H1 (cell line): ENCODE measurements at regions not wholly inside any gene's neighbourhood (a gene's known extent, or its start where the extent isn't known, plus 50 kb on each side); places are given as distances from the start of the nearest gene placed in this dataset.

ENCODE experiments used
- EP300 ChIP-seq, 2 experiments: IDR thresholded peaks; 1 replicate in 1 of 2; 2 replicates in 1 of 2; pipeline ENCODE4 v1.6.1; 2011 to 2012; ENCODE audit warnings: low read depth in 2 of 2, low read length in 2 of 2, mild to moderate bottlenecking in 2 of 2, borderline replicate concordance in 1 of 2, inconsistent platforms in 1 of 2, moderate library complexity in 1 of 2
- EZH2 ChIP-seq: fragments of 200-600 bp; sonication (generic); IDR thresholded peaks from 2 replicates; pipeline ENCODE4 v1.7.1; 2012; ENCODE audit warnings: low read depth, mild to moderate bottlenecking, moderate library complexity, low read length, inconsistent platforms; ENCODE audit not compliant: severe bottlenecking
- POLR2A ChIP-seq, 2 experiments: IDR thresholded peaks; 1 replicate in 1 of 2; 2 replicates in 1 of 2; pipeline ENCODE4 v1.6.1; 2011; ENCODE audit warnings: low read depth in 2 of 2, low read length in 2 of 2, mild to moderate bottlenecking in 2 of 2; ENCODE audit errors: control extremely low read depth in 1 of 2
- POLR2AphosphoS5 ChIP-seq: IDR thresholded peaks from 2 replicates; pipeline ENCODE4 v1.6.1; 2011; ENCODE audit warnings: low read depth, low read length
- SIX5 ChIP-seq: IDR thresholded peaks from 2 replicates; pipeline ENCODE4 v1.6.1; 2011; ENCODE audit warnings: mild to moderate bottlenecking, low read depth, low read length
- SP1 ChIP-seq: IDR thresholded peaks from 2 replicates; pipeline ENCODE4 v1.6.1; 2011; ENCODE audit warnings: low read depth, low read length
- TAF1 ChIP-seq: IDR thresholded peaks from 2 replicates; pipeline ENCODE4 v1.6.1; 2011; ENCODE audit warnings: mild to moderate bottlenecking, low read depth, low read length
- TF ChIP-seq, protein P1 (sequence below), 3 experiments: IDR thresholded peaks; 1 replicate in 2 of 3; 2 replicates in 1 of 3; pipeline versions ENCODE4 v1.5.1 to v1.6.1; 2011; ENCODE audit warnings: low read length in 3 of 3, mild to moderate bottlenecking in 3 of 3, inconsistent platforms in 2 of 3, low read depth in 1 of 3, moderate library complexity in 1 of 3; ENCODE audit not compliant: insufficient read depth in 1 of 3; ENCODE audit errors: control extremely low read depth in 1 of 3

DNA sequence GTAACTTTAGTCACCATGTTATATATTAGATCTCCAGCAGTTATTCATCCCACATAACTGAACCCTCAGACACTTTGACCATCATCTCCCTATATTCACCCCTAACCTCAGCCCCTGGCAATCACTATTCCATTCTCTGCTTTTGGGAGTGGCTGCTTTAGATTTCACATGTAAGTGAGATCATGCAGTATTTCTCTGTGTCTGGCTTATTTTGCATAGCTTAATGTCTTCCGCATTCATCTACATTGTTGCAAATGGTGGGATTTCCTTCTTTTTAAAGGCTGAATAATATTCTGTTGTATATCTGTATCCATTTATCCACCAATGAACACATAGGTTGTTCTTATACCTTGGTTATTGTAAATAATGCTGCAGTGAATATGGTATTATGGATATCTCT lies 411.6 kb upstream of the ZEB2 start:
- no peak for TF ChIP-seq POLR2AphosphoS5
- no peak for TF ChIP-seq SP1
- TF ChIP-seq, protein P1, sequence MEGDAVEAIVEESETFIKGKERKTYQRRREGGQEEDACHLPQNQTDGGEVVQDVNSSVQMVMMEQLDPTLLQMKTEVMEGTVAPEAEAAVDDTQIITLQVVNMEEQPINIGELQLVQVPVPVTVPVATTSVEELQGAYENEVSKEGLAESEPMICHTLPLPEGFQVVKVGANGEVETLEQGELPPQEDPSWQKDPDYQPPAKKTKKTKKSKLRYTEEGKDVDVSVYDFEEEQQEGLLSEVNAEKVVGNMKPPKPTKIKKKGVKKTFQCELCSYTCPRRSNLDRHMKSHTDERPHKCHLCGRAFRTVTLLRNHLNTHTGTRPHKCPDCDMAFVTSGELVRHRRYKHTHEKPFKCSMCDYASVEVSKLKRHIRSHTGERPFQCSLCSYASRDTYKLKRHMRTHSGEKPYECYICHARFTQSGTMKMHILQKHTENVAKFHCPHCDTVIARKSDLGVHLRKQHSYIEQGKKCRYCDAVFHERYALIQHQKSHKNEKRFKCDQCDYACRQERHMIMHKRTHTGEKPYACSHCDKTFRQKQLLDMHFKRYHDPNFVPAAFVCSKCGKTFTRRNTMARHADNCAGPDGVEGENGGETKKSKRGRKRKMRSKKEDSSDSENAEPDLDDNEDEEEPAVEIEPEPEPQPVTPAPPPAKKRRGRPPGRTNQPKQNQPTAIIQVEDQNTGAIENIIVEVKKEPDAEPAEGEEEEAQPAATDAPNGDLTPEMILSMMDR (IDR thresholded peaks at IDR 0.05; ENCODE audit: control extremely low read depth in 1 of 3, insufficient read depth in 1 of 3, low read depth in 1 of 3, low read length in 3 of 3) = no peak
- no peak for TF ChIP-seq EZH2
- no peak for TF ChIP-seq TAF1
- TF ChIP-seq EP300 (IDR thresholded peaks at IDR 0.05; ENCODE audit: borderline replicate concordance in 1 of 2, low read depth in 2 of 2, low read length in 2 of 2) = no peak
- TF ChIP-seq SIX5 = no peak
- no peak for TF ChIP-seq POLR2A (IDR thresholded peaks at IDR 0.05; ENCODE audit: control extremely low read depth in 1 of 2, low read depth in 2 of 2, low read length in 2 of 2)
